ENCODE measurements at regions not wholly inside any gene's neighbourhood (a gene's known extent, or its start where the extent isn't known, plus 50 kb on each side); places are given as distances from the start of the nearest gene placed in this dataset.

GRCh38 chr5:120767178-120767820 lies 303.2 kb downstream of the PRR16 start:
- ChIA-PET CTCF (no interaction called here), POLR2A (no interaction called here)

GRCh38 chr5:120769312-120769872 lies 305.3 kb downstream of the PRR16 start:
- CTCF ChIA-PET: no interaction called here
- H3K27ac Mint-ChIP-seq: no peak overlapping the region

More at GRCh38 chr5:120767178-120767820, 303.2 kb downstream of the PRR16 start:
- peaks cover 0 to 1% (median 0%) of the 10 kb centered on the region in 7 donors for H3K4me1 Mint-ChIP-seq
- no peaks in the 10 kb centered on the region for H3K27me3 Mint-ChIP-seq
- ATAC-seq (no peak), DNase-seq (no peak)
- H3K4me3 ChIP-seq (ENCODE audit: low read length): no peak overlapping the region
- no peaks in the 10 kb centered on the region for H3K27me3 ChIP-seq (ENCODE audit: control insufficient read depth in 2 of 2, insufficient read depth in 2 of 2, low read length in 2 of 2)
- H3K9me3 Mint-ChIP-seq: peaks cover 0 to 16% (median 0%) of the 10 kb centered on the region in 11 donors
- H3K36me3 Mint-ChIP-seq: no peaks in the 10 kb centered on the region
- H3K4me1 ChIP-seq (ENCODE audit: control insufficient read depth in 2 of 2, insufficient read depth in 2 of 2, low read length in 2 of 2): no peaks in the 10 kb centered on the region
- H3K27ac Mint-ChIP-seq: no peak overlapping the region
- no peaks in the 10 kb centered on the region for H3K36me3 ChIP-seq (ENCODE audit: control insufficient read depth in 2 of 3, insufficient read depth in 3 of 3, low read length in 3 of 3)
- no peak overlapping the region for H3K4me3 Mint-ChIP-seq
- H3K9me3 ChIP-seq (ENCODE audit: control insufficient read depth in 2 of 3, low read length in 3 of 3): no peaks in the 10 kb centered on the region
- intact Hi-C loops (cut with micrococcal nuclease): no loop called here
- H3K27ac ChIP-seq (ENCODE audit: low read depth, low read length): no peak overlapping the region

GRCh38 chr5:120771202-120771601 lies 307.1 kb downstream of the PRR16 start:
- H3K4me1 Mint-ChIP-seq: peaks cover 0 to 1% (median 0%) of the 10 kb centered on the region in 7 donors
- no peak for DNase-seq
- H3K9me3 Mint-ChIP-seq: peaks cover 0 to 19% (median 1%) of the 10 kb centered on the region in 11 donors
- ChIA-PET POLR2A (no interaction called here), CTCF (no interaction called here)
- H3K27ac ChIP-seq (ENCODE audit: low read depth, low read length): no peak overlapping the region
- no peak overlapping the region for H3K4me3 ChIP-seq (ENCODE audit: low read length)
- no peak overlapping the region for H3K27ac Mint-ChIP-seq
- H3K27me3 ChIP-seq (ENCODE audit: control insufficient read depth in 2 of 2, insufficient read depth in 2 of 2, low read length in 2 of 2): no peaks in the 10 kb centered on the region
- no peaks in the 10 kb centered on the region for H3K9me3 ChIP-seq (ENCODE audit: control insufficient read depth in 2 of 3, low read length in 3 of 3)
- H3K36me3 Mint-ChIP-seq: no peaks in the 10 kb centered on the region
- no peak overlapping the region for H3K4me3 Mint-ChIP-seq
- intact Hi-C loops (cut with micrococcal nuclease): no loop called here
- no peak for ATAC-seq
- no peaks in the 10 kb centered on the region for H3K27me3 Mint-ChIP-seq
- no peaks in the 10 kb centered on the region for H3K36me3 ChIP-seq (ENCODE audit: control insufficient read depth in 2 of 3, insufficient read depth in 3 of 3, low read length in 3 of 3)
- no peaks in the 10 kb centered on the region for H3K4me1 ChIP-seq (ENCODE audit: control insufficient read depth in 2 of 2, insufficient read depth in 2 of 2, low read length in 2 of 2)

More at GRCh38 chr5:120769312-120769872, 305.3 kb downstream of the PRR16 start:
- Histone ChIP-seq H3K36me3 (ENCODE audit: control insufficient read depth in 2 of 3, insufficient read depth in 3 of 3, low read length in 3 of 3) (no peaks in the 10 kb centered on the region), H3K4me3 (ENCODE audit: low read length) (no peak overlapping the region), H3K9me3 (ENCODE audit: control insufficient read depth in 2 of 3, low read length in 3 of 3) (no peaks in the 10 kb centered on the region), H3K4me1 (ENCODE audit: control insufficient read depth in 2 of 2, insufficient read depth in 2 of 2, low read length in 2 of 2) (no peaks in the 10 kb centered on the region), H3K27ac (ENCODE audit: low read depth, low read length) (no peak overlapping the region), H3K27me3 (ENCODE audit: control insufficient read depth in 2 of 2, insufficient read depth in 2 of 2, low read length in 2 of 2) (no peaks in the 10 kb centered on the region)
- intact Hi-C loops (cut with micrococcal nuclease): no loop called here
- H3K27me3 Mint-ChIP-seq: no peaks in the 10 kb centered on the region
- no peak for DNase-seq
- POLR2A ChIA-PET: no interaction called here
- no peak overlapping the region for H3K4me3 Mint-ChIP-seq
- H3K9me3 Mint-ChIP-seq: peaks cover 0 to 15% (median 0%) of the 10 kb centered on the region in 11 donors
- peaks cover 0 to 1% (median 0%) of the 10 kb centered on the region in 7 donors for H3K4me1 Mint-ChIP-seq
- ATAC-seq: no peak
- H3K36me3 Mint-ChIP-seq: no peaks in the 10 kb centered on the region

- H3K27me3 ChIP-seq (ENCODE audit: control insufficient read depth in 2 of 2, insufficient read depth in 2 of 2, low read length in 2 of 2): no peaks in the 10 kb centered on the region
- no peak for ATAC-seq
- intact Hi-C loops (cut with micrococcal nuclease): no loop called here
- Mint-ChIP-seq H3K27ac (no peak overlapping the region), H3K27me3 (no peaks in the 10 kb centered on the region), H3K4me3 (no peak overlapping the region), H3K4me1 (no peaks in the 10 kb centered on the region), H3K9me3 (peaks cover 0 to 9% (median 1%) of the 10 kb centered on the region in 11 donors), H3K36me3 (no peaks in the 10 kb centered on the region)
- H3K27ac ChIP-seq (ENCODE audit: low read depth, low read length): no peak overlapping the region
- no peaks in the 10 kb centered on the region for H3K4me1 ChIP-seq (ENCODE audit: control insufficient read depth in 2 of 2, insufficient read depth in 2 of 2, low read length in 2 of 2)
- H3K9me3 ChIP-seq (ENCODE audit: control insufficient read depth in 2 of 3, low read length in 3 of 3): no peaks in the 10 kb centered on the region
- H3K36me3 ChIP-seq (ENCODE audit: control insufficient read depth in 2 of 3, insufficient read depth in 3 of 3, low read length in 3 of 3): no peaks in the 10 kb centered on the region
- H3K4me3 ChIP-seq (ENCODE audit: low read length): no peak overlapping the region
- DNase-seq: no peak
- POLR2A ChIA-PET: no interaction called here
- CTCF ChIA-PET: no interaction called here
Observed at GRCh38 chr5:120778491-120779484, 314.7 kb downstream of the PRR16 start.

- H3K9me3 ChIP-seq (ENCODE audit: control insufficient read depth in 2 of 3, low read length in 3 of 3): no peaks in the 10 kb centered on the region
- ChIA-PET CTCF (no interaction called here), POLR2A (no interaction called here)
- Mint-ChIP-seq H3K4me3 (no peak overlapping the region), H3K27me3 (no peaks in the 10 kb centered on the region), H3K27ac (no peak overlapping the region), H3K4me1 (no peaks in the 10 kb centered on the region), H3K9me3 (peaks cover 0 to 9% (median 2%) of the 10 kb centered on the region in 11 donors), H3K36me3 (no peaks in the 10 kb centered on the region)
- no peaks in the 10 kb centered on the region for H3K27me3 ChIP-seq (ENCODE audit: control insufficient read depth in 2 of 2, insufficient read depth in 2 of 2, low read length in 2 of 2)
- H3K4me3 ChIP-seq (ENCODE audit: low read length): no peak overlapping the region
- no peaks in the 10 kb centered on the region for H3K36me3 ChIP-seq (ENCODE audit: control insufficient read depth in 2 of 3, insufficient read depth in 3 of 3, low read length in 3 of 3)
- DNase-seq (no peak), ATAC-seq (no peak)
- H3K4me1 ChIP-seq (ENCODE audit: control insufficient read depth in 2 of 2, insufficient read depth in 2 of 2, low read length in 2 of 2): no peaks in the 10 kb centered on the region
- intact Hi-C loops (cut with micrococcal nuclease): no loop called here
- no peak overlapping the region for H3K27ac ChIP-seq (ENCODE audit: low read depth, low read length)
Observed at GRCh38 chr5:120779674-120780073, 315.6 kb downstream of the PRR16 start.

- H3K4me1 Mint-ChIP-seq: no peaks in the 10 kb centered on the region
Observed at GRCh38 chr5:120788481-120788880, 324.4 kb downstream of the PRR16 start.

More at GRCh38 chr5:120788481-120788880, 324.4 kb downstream of the PRR16 start:
- no peak overlapping the region for H3K4me3 ChIP-seq (ENCODE audit: low read length)
- H3K27ac ChIP-seq (ENCODE audit: low read depth, low read length): no peak overlapping the region
- ChIA-PET POLR2A (no interaction called here), CTCF (no interaction called here)
- H3K4me3 Mint-ChIP-seq: no peak overlapping the region
- no peaks in the 10 kb centered on the region for H3K36me3 ChIP-seq (ENCODE audit: control insufficient read depth in 2 of 3, insufficient read depth in 3 of 3, low read length in 3 of 3)
- H3K9me3 ChIP-seq (ENCODE audit: control insufficient read depth in 2 of 3, low read length in 3 of 3): no peaks in the 10 kb centered on the region
- no peaks in the 10 kb centered on the region for H3K27me3 ChIP-seq (ENCODE audit: control insufficient read depth in 2 of 2, insufficient read depth in 2 of 2, low read length in 2 of 2)
- intact Hi-C loops (cut with micrococcal nuclease): no loop called here
- DNase-seq: no peak
- H3K9me3 Mint-ChIP-seq: peaks cover 0 to 14% (median 0%) of the 10 kb centered on the region in 11 donors
- H3K36me3 Mint-ChIP-seq: no peaks in the 10 kb centered on the region
- no peak for ATAC-seq
- H3K27me3 Mint-ChIP-seq: no peaks in the 10 kb centered on the region
- H3K4me1 ChIP-seq (ENCODE audit: control insufficient read depth in 2 of 2, insufficient read depth in 2 of 2, low read length in 2 of 2): no peaks in the 10 kb centered on the region
- no peak overlapping the region for H3K27ac Mint-ChIP-seq

Measured in naive thymus-derived CD4-positive, alpha-beta T cell (primary cell).